Gastroesophageal sphincter (tissue), 3 donors: ENCODE measurements at regions not wholly inside any gene's neighbourhood (a gene's known extent, or its start where the extent isn't known, plus 50 kb on each side); places are given as distances from the start of the nearest gene placed in this dataset.

Experiments used
- CTCF ChIP-seq, 4 experiments: fragments of 200-600 bp in 2 of 4; fragments of 450-650 bp in 2 of 4; sonication (generic) in 1 of 4; IDR thresholded peaks; one replicate each; pipeline ENCODE4 v1.5.1; 2017 to 2019; ENCODE audit warnings: antibody characterized with exemption in 4 of 4, mild to moderate bottlenecking in 2 of 4, moderate library complexity in 2 of 4
- EP300 ChIP-seq: sonication (generic); formaldehyde crosslinking; IDR thresholded peaks from one replicate; pipeline ENCODE4 v1.6.1; 2017; ENCODE audit warnings: antibody characterized with exemption, mild to moderate bottlenecking
- POLR2A ChIP-seq, 2 donors: fragments of 450-650 bp; IDR thresholded peaks; one replicate each; pipeline ENCODE4 v1.6.1; 2017; ENCODE audit warnings: antibody characterized with exemption in 2 of 2, mild to moderate bottlenecking in 2 of 2, moderate library complexity in 1 of 2
- POLR2AphosphoS5 ChIP-seq: sonication (generic); formaldehyde crosslinking; IDR thresholded peaks from one replicate; pipeline ENCODE4 v1.6.1; 2017; ENCODE audit warnings: antibody characterized with exemption

- TF ChIP-seq CTCF (IDR thresholded peaks at IDR 0.05) = no peak
- no peak for TF ChIP-seq POLR2A (IDR thresholded peaks at IDR 0.05)
- TF ChIP-seq POLR2AphosphoS5 = no peak
- TF ChIP-seq EP300 = no peak
These were observed 169.4 kb downstream of the FOXL1 start for GRCh38 chr16:86747761-86748160.
